ENCODE measurements at regions not wholly inside any gene's neighbourhood (a gene's known extent, or its start where the extent isn't known, plus 50 kb on each side); places are given as distances from the start of the nearest gene placed in this dataset.

GRCh38 chr3:31444220-31445142, 88.2 kb upstream of the STT3B start:
- ChIA-PET CTCF (interaction anchor here (0.7 kb wide), 1 partner anchor 464 kb away, joined by 4 read pairs; no protein-coding TSS in a partner anchor), POLR2A (no interaction called here)
- Mint-ChIP-seq H3K4me3 (no peak overlapping the region), H3K27ac (no peak overlapping the region), H3K36me3 (ENCODE audit: low read depth) (peaks cover 4% of the 10 kb centered on the region), H3K27me3 (no peaks in the 10 kb centered on the region), H3K9me3 (peaks cover 6% of the 10 kb centered on the region), H3K4me1 (ENCODE audit: low read depth) (peaks cover 11% of the 10 kb centered on the region)
- ATAC-seq: no peak
- TF ChIP-seq, protein P1, sequence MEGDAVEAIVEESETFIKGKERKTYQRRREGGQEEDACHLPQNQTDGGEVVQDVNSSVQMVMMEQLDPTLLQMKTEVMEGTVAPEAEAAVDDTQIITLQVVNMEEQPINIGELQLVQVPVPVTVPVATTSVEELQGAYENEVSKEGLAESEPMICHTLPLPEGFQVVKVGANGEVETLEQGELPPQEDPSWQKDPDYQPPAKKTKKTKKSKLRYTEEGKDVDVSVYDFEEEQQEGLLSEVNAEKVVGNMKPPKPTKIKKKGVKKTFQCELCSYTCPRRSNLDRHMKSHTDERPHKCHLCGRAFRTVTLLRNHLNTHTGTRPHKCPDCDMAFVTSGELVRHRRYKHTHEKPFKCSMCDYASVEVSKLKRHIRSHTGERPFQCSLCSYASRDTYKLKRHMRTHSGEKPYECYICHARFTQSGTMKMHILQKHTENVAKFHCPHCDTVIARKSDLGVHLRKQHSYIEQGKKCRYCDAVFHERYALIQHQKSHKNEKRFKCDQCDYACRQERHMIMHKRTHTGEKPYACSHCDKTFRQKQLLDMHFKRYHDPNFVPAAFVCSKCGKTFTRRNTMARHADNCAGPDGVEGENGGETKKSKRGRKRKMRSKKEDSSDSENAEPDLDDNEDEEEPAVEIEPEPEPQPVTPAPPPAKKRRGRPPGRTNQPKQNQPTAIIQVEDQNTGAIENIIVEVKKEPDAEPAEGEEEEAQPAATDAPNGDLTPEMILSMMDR (IDR thresholded peaks at IDR 0.05): no peak
- no peak for DNase-seq
- intact Hi-C loops (cut with micrococcal nuclease): no loop called here

GRCh38 chr3:31445701-31446100, 87.0 kb upstream of the STT3B start:
- intact Hi-C loops (cut with micrococcal nuclease): no loop called here
- ChIA-PET CTCF (interaction anchor here (1.6 kb wide), 1 partner anchor 16 kb away, joined by 3 read pairs; no protein-coding TSS in a partner anchor), POLR2A (no interaction called here)
- Mint-ChIP-seq H3K4me1 (ENCODE audit: low read depth) (peaks cover 19% of the 10 kb centered on the region), H3K4me3 (no peak overlapping the region), H3K27ac (no peak overlapping the region), H3K9me3 (peaks cover 6% of the 10 kb centered on the region), H3K36me3 (ENCODE audit: low read depth) (peaks cover 4% of the 10 kb centered on the region), H3K27me3 (no peaks in the 10 kb centered on the region)
- no peak for DNase-seq
- no peak for ATAC-seq
- TF ChIP-seq, protein P1 (IDR thresholded peaks at IDR 0.05): no peak

DNA sequence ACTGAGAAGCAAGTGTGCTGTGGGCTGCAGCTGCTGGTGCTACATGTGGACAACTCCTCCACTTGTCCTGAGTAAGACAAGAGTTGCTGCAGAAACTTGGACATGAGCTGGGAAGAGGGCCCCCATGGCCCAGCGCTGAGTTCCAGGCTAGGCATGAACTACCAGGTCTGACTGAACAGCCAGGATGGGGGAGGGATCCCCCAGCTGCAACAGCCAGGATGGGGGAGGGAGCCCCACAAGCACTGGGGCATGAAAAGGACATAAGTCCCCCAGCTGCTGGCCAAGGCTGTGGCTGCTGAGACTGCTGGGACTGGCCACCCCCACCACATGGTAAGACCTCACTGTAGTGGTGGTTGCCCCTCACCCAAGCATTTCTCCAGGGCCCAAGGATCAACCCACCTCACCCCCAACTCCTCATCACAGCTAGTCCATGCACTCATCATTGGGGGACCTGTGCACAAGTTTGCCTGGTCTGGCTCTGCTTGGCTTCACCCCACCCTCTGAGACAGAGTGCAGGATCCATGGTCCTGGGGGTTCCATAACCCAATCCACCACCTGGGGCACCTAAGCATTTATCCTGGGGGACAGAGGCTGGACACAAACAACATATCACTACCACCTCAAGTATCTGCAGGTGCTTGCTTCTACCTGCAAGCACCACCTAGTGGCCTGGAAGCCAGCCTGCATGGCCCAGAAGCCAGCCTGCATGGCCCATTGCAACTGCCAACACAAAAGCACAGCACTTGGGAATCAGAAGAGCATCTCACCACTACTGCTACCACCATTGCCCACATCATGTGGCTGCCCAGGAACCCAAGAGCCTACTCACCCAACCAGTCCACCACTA, 84.5 kb upstream of the STT3B start:
- intact Hi-C loops (cut with micrococcal nuclease): no loop called here
- CTCF ChIA-PET: interaction anchor here (0.6 to 1.2 kb wide), 7 partner anchors 8 to 173 kb away, joined by 3 to 4 read pairs (median 3); no protein-coding TSS in a partner anchor
- H3K27me3 Mint-ChIP-seq: no peaks in the 10 kb centered on the region
- DNase-seq (peak; percentile 38), ATAC-seq (no peak)
- POLR2A ChIA-PET: no interaction called here
- H3K36me3 Mint-ChIP-seq (ENCODE audit: low read depth): peaks cover 4% of the 10 kb centered on the region
- H3K4me1 Mint-ChIP-seq (ENCODE audit: low read depth): peaks cover 19% of the 10 kb centered on the region
- no peak overlapping the region for H3K27ac Mint-ChIP-seq
- TF ChIP-seq, protein P1 (IDR thresholded peaks at IDR 0.05): peak; percentile 31
- H3K9me3 Mint-ChIP-seq: peaks cover 8% of the 10 kb centered on the region
- H3K4me3 Mint-ChIP-seq: no peak overlapping the region

GRCh38 chr3:31448882-31449243, 83.9 kb upstream of the STT3B start:
- Mint-ChIP-seq H3K4me3 (no peak overlapping the region), H3K9me3 (peaks cover 8% of the 10 kb centered on the region), H3K27ac (no peak overlapping the region), H3K4me1 (ENCODE audit: low read depth) (peaks cover 17% of the 10 kb centered on the region), H3K36me3 (ENCODE audit: low read depth) (peaks cover 4% of the 10 kb centered on the region), H3K27me3 (no peaks in the 10 kb centered on the region)
- POLR2A ChIA-PET: no interaction called here
- CTCF ChIA-PET: interaction anchor here (1.1 kb wide), 2 partner anchors 10 to 13 kb away, joined by 4 read pairs; no protein-coding TSS in a partner anchor
- TF ChIP-seq, protein P1 (IDR thresholded peaks at IDR 0.05): no peak
- no peak for ATAC-seq
- intact Hi-C loops (cut with micrococcal nuclease): no loop called here
- DNase-seq: no peak
